Right kidney (tissue), 1 donor: ENCODE measurements at regions not wholly inside any gene's neighbourhood (a gene's known extent, or its start where the extent isn't known, plus 50 kb on each side); places are given as distances from the start of the nearest gene placed in this dataset.
"Not testable (repeated sequence)": the region's sequence is repeated elsewhere in the genome, so short reads cannot be mapped to it uniquely, and the experiment has no call there.

ENCODE experiments used
- DNase-seq: peaks from one replicate; pipeline ENCODE4 v3.0.0-alpha.2; 2016

GRCh38 chr3:109910772-109911171 is 573.4 kb upstream of the DPPA4 start:
- DNase-seq: no peak

DNA sequence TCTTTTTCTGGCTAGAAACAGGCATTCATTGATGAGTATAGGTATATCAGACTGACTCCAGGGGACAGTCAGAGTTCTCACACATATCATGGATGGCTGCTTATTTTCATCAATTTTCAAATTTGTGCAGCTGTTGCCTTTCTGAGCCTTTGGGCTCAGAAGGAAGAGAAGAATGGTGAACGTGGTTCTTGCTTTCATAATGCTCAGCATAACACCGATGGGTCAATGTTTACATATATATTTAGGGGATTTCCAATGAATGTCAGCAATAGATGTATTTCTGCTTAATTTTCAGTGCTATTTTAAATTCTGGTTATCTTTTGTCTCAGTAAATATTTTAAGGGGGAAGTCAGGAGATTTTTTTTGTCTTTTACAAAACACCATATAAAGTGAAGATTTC is 581.4 kb upstream of the DPPA4 start:
- no peak for DNase-seq

DNA sequence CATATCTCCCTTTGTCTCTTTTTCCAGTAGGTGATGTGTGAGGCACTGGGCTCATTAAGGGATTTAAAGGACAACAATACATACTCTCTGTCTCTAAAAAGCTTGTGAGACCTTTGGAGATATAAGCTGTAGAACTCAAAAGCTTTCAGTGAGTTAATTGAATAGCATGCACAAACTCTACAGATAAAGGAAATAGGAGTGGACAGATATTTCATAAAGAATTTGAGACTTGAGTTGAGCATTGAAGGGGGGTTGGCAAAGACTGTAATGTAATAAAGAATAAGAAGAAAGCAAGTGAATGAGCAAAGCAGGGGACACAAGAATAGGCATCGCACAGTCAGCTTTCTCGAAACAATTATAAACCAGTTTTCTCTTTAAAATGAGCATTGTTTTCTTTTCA is 583.4 kb upstream of the DPPA4 start:
- no peak for DNase-seq

DNA sequence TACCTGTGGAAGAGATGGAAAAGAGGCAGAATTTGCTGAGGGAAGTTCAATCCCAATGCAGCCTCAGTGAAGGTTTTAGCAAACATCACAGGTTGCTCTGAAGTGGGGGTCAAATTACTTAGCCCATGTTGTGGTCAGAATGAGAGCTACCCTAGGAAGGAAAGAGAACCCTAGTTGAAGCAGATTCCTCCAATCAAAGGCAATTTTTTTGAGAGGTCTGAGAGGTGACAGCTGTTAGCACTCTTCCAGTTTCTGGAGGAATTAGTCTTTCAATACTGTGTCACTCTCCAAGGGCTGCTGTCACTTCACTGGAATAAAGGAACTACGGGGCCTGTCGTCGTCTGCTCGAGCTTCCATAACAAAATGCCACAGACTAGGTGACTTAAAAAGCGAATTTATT is 584.2 kb upstream of the DPPA4 start:
- DNase-seq: no peak

GRCh38 chr3:109922856-109923255 is 585.5 kb upstream of the DPPA4 start:
- no peak for DNase-seq

- DNase-seq: no peak
These were observed 586.1 kb upstream of the DPPA4 start for GRCh38 chr3:109923431-109923830.

GRCh38 chr3:109924196-109924595 is 586.9 kb upstream of the DPPA4 start:
- no peak for DNase-seq

- no peak for DNase-seq
These were observed 589.0 kb upstream of the DPPA4 start for GRCh38 chr3:109926376-109926775.

DNA sequence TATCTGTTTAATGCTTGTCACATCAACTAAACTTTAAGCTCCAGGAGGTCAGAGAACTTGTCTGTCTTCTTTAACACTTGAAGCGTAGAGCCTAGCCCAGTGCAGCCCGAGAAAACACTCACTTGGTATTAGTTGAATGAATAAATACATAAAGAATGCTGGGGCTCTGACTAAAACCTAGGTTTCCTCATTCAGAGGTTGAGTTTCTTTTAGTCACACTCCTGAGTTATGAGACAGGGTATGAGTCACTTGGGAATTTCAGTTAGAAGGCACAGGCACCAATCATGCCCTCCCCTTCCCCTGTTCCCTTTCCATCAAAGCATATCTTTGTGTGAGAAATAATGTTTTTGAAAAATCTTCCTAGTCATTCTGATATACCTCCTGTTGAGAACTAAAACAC is 589.8 kb upstream of the DPPA4 start:
- no peak for DNase-seq

DNA sequence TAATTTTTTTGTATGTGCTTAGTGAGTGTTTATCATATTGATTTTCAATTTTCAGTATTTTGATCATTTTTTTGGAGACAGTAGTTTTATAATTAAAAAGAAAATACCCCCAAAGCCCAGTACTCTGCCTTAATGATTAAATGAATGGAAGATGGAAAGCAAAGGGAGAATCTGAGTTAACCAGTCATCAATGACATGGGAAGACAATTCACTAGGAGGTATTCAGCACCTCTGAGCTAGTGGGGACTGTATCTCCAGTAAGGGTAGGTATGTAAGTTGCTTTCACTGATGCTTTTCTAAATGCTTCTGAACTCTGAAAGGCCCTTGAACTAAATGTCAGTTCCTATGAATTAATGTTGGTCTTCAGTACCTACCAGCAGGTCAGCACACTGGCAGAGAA is 590.4 kb upstream of the DPPA4 start:
- DNase-seq: no peak

DNA sequence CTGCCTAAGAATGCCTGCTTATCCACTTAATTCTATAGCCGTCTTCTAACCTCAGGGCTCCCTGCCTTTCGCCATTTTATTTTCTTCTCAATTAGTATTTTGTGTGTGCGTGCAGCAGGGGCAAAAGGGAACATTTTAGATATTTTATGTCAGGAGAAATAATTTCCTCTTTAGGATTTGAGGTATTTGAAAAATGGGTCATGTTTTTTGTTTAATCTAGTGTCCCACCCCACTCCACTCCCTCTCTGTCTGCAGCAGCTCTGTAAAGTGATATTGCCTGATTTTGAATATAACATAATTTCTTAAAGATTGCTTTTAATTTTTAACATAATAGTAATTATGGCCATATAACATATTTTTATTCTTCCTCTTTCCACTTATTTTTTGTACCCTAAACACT is 593.2 kb upstream of the DPPA4 start:
- DNase-seq: no peak

DNA sequence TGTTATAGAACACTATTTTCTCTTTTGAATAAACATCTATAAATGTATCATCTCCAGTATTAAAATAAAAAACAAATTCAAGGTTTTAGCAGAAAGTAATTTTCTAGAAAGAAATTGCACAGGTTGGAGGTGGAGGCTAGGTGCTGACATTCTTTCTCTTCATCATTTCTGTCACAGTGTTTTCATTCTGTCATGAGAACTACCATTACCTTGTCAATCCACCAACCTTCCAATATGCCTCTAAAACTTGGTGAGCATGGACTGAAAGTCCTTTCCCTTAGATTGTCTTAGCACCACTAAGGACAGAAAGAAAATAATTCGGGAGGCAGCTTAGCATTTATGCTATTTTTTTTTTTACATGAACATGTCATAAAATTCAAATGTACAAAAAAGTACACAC is 596.2 kb upstream of the DPPA4 start:
- DNase-seq: no peak

GRCh38 chr3:109939817-109940216 is 602.5 kb upstream of the DPPA4 start:
- DNase-seq: no peak

GRCh38 chr3:109943181-109943580 is 605.8 kb upstream of the DPPA4 start:
- no peak for DNase-seq

- DNase-seq: no peak
These were observed 607.5 kb upstream of the DPPA4 start for GRCh38 chr3:109944836-109945235.

DNA sequence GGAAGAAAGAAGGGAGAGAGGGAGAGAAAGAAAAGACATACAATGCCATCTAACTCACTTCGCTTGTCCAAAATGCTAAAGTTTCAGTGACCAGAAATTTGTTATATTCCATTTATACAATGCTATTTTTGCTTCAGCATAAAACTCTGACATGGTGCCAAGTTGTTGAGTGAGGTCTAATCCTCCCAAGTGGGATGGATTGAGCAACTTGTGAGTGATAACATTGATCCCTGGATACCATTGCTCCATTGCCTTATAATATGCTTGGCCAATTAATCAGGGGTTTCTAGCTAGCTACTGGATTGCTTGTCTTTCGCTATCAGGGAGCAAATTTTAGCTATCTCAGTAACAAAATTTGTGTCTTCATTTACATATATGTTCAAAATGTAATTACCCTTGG is 615.6 kb upstream of the DPPA4 start:
- DNase-seq: no peak

- no peak for DNase-seq
These were observed 626.5 kb upstream of the DPPA4 start for GRCh38 chr3:109963831-109964230.

DNA sequence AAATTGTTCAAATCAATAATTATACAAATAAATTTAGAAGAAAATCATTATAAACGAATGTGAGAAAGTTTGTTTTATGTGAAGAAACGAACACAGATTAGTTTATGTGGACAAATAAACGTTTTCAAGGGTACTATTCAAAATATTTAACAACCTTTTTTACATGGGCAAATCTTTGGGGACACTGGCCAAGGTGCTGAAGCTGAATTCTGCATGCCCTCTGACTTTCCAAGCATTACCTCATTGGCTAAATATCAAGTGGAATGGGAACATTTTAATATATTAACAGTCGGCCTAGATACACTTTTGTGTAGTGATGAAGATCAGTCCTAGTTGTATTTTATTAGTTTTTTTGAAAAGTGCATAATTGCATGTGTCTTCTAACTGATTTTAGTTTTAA is 636.4 kb upstream of the DPPA4 start:
- DNase-seq: no peak

DNA sequence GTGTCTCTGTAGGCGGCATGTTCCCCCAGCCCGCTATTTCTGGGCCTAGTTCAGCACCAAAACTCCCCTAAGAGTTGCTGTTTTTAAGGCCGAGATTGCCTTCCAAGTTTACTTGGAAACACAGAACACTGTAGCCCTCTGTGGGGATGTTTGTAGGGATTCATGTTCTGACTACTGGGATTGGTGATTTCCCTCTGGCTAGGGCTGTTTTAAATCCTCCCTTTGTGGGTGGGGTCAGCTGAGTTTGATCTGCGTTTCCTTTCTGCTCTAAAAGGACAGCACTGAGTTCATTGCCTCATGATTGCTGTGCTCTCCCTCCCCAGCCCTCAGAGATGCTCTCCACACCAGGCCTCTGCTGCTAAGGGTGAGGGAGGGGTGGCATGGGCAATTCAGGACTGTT is 640.6 kb upstream of the DPPA4 start:
- no peak for DNase-seq

- peak; percentile 1 for DNase-seq
These were observed 644.9 kb upstream of the DPPA4 start for GRCh38 chr3:109982201-109982600.

- DNase-seq: no peak
These were observed 647.6 kb upstream of the DPPA4 start for GRCh38 chr3:109984976-109985375.

GRCh38 chr3:109985943-109986555 is 648.7 kb upstream of the DPPA4 start:
- DNase-seq: no peak

DNA sequence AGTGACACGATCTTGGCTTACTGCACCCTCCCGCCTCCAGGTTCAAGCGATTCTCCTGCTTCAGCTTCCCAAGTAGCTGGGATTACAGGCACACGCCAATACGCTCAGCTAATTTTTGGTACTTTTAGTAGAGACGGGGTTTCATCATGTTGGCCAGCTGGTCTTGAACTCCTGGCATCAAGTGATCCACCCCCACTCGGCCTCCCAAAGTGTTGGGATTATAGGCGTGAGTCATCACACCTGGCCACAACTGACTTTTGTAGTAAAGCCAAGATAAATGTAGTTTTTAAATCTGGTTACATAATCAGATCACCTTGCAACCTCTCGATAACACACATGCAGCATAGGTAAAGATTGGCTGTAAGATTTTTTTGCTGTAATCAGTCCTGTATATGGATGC is 657.5 kb upstream of the DPPA4 start:
- no peak for DNase-seq

DNA sequence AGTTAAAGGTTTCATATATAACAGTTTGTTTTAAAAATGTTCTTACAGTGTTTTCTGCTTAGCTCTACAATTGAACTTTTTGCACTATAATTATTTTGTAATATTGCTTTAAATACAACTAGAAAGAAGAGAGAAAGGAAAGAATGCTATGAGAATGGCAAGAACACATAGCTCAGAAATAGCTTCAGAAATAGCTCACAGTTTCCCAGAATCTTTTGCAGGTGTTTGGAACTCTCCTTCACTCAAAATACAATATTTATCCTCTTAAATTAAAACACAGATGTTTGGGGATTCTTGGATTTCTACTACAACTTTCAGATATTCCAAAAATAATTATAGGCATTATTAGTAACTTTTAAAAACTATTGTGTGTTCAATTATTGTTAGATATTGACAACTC is 658.0 kb upstream of the DPPA4 start:
- no peak for DNase-seq

- DNase-seq: not testable (repeated sequence)
These were observed 664.6 kb upstream of the DPPA4 start for GRCh38 chr3:110001905-110002304.
